Hematopoietic multipotent progenitor cell treated with erythropoietin and hydrocortisone succinate and interleukin-3 and kit ligand, for 6 days (in vitro differentiated cells): ENCODE measurements at regions not wholly inside any gene's neighbourhood (a gene's known extent, or its start where the extent isn't known, plus 50 kb on each side); places are given as distances from the start of the nearest gene placed in this dataset.
"Not testable (repeated sequence)": the region's sequence is repeated elsewhere in the genome, so short reads cannot be mapped to it uniquely, and the experiment has no call there.

ENCODE experiments used
- DNase-seq: peaks from one replicate; pipeline ENCODE4 v3.0.0-alpha.2; 2015

DNA sequence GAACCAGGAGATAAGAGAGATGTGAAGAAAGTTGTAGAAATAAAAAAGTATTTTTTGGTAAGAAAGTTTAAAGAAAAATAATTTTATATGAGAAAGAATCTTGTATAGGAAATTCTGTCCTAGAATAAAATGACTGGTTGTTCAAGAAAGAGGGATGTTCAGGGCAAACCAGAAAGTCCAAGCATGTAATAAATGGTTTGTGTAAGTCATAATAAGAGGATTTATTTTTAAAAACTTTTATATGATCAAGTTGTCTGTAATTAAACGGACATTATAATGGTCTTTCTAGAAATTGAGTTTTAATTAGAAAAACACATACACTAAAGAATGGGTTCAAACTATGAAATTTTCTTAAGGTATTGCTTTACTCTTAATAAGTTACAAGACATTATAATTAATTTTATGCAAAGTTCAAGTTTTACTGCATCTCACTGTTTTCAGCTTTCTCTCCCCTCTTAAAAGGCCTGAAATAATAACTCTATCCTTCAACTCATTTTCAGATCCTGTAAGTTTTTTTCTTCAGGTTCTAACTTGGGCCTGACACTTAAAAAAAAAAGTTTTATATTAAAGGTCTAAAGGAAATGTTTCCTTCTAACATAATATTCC lies 56.1 kb upstream of the ZNF300 start:
- DNase-seq = peak; percentile 7

DNA sequence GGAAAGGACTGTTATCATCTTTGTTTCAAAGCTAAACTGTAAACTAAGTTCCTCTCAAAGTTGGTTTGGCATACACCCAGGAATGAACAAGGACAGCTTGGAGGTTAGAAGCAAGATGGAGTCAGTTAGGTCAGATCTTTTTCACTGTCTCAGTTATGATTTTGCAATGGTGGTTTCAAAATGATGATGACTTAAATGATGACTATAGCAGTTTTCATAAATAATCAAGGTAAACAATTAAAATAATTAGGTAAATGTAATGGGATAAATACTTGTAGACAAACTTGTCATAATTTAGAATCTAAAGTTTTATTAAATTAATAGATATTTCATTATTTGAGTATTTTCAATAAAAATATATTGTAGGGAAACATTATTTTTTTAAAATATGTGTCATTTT lies 55.5 kb upstream of the ZNF300 start:
- DNase-seq = not testable (repeated sequence)
